ENCODE measurements at regions not wholly inside any gene's neighbourhood (a gene's known extent, or its start where the extent isn't known, plus 50 kb on each side); places are given as distances from the start of the nearest gene placed in this dataset.

DNA sequence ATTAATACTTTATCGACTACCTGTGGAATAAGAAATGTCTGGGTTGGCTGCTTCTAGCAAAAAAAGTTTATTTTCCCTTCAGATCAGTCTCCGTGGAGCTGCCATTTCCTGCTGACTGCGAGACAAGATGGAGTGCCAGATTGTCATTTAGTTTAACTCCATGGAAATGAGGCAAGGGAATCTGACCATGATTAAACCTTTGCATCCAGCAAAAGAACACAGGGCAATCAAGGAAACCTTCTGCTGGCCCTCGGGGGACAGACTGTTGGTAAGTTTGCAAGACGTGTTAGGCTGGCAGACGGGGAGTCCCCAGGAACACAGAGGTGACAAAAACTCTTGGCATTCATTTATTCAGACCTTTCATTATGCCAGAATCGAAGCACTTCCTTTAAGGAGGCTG, 52.2 kb upstream of the SPACA1 start:
- DNase-seq: no peak

DNA sequence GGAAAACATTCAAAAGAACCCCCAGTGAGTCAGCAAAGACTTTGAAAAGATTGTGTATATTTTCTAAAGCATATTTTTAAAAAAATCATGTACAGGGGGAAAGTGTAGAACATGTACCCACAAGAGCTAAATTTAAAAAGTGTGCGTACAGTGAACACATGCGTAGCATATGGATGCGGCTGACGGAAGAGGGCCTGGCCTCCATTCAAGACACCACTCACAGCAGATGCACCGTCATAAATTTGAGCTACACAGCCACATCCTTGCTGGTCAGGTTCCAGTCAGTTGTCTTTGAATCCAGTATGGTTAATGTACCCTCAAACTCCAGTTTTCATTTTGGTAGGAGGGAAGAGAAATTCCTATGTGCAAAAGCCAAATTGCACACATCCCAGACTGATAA, 54.3 kb upstream of the SPACA1 start:
- no peak for DNase-seq

DNA sequence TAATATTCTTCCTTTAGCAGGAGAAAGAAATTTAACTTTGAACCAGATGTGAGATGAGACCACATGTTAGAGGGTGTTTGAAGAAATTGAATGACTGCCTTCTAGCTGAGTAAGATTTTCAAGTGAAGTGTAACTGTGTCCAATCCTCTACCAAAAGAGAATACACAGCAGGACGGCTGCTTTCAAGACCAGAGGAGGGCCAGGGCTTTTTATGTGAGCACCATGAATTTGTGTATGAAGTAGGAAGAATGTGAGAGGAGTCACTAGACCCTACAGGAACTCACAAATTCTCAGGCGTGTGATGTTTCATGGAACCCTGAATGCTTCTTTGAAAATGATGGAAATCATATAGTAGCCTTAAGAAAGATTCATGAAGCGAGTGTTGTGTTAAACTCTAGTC, 56.8 kb upstream of the SPACA1 start:
- no peak for DNase-seq

DNA sequence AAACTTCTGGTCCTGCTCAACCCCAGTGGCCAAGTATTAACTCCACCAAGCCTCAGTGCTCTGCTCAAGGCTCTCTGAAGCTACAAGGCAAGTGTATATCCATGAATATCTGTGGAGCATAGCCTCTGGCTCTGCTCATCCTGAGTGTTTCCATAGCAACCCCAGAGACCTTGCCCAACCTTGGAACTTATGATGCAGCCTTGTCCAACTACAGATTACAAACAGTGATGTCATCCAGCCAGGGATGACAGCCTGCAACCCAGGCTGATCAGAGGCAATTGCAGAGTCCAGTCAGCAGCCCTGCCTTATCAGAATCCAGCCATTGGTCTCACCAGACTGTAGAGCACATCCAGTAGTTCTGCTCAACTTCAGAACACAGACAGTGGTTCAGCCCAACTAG, 65.5 kb upstream of the SPACA1 start:
- no peak for DNase-seq

DNA sequence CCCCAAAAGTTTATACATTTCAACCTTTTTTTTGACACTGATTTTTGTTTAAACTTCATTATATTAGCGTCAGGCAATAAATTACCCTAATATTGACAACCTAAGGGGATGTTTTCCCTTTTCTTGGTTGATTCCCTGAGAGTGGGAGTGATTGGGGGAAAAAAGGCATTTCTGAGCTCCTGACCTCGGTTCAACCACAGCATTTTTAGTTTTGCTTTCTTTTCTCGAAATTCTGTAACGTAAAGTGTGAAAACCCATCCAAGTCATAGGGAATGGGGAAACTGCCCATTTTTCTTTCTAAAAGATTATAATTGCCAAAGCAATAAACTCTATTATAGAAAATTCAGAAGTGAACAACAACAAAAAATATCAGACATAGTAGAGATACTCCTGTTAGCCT, 67.9 kb upstream of the SPACA1 start:
- no peak for DNase-seq

DNA sequence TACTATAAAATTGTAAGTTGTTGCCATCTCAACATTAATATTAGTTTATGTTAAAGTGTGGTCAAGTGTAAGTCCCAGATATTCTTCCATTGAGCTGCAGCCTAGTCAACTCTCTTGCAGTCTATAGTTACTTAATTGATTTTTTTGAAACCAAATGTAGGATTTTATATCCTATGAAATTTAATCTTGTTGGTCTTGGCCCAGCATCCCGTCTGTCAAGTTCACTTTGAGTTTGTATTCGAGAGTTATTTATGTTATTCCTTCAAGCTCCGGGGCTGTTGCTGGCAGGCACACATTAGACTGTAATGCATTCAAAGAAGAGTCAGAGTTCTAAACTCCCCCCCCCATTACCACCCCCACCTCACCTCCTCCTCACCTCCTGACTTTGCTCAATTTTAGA, 71.0 kb upstream of the SPACA1 start:
- DNase-seq: no peak

DNA sequence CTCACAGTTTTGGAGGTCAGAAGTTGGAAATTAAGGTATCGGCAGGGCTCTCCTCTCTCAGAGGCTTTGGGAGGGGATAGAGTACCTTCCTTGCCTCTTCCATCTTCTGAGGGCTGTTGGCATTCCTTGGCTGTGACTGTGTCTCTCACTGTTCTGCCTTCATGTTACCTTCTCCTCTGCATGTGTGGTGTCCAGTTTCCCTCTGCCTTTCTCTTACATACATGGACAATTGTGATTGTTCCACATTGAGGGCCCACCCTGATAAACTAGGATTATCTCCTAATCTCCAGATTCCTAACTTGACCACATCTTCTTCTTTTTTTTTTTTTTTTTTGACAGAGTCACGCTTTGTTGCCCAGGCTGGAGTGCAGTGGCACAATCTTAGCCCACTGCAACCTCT, 72.1 kb upstream of the SPACA1 start:
- no peak for DNase-seq

DNA sequence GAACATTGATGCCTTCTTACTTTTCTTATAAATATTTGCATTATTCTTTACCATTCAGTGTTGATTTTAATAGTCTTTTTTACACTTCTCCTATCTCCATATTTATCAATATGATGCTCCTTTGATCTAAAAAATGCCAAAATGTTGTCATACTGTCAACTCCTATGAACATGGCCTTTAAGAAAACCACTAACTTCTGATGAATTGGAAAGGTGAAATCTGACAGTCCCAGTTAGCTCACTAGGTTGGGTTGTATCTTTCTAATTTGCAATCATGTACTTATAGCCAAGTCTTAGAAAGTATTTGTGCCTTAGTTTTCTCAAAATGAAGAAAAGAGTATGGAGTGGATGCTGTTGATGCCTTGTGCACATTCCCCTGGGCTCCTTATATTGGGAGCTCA, 75.4 kb upstream of the SPACA1 start:
- no peak for DNase-seq

DNA sequence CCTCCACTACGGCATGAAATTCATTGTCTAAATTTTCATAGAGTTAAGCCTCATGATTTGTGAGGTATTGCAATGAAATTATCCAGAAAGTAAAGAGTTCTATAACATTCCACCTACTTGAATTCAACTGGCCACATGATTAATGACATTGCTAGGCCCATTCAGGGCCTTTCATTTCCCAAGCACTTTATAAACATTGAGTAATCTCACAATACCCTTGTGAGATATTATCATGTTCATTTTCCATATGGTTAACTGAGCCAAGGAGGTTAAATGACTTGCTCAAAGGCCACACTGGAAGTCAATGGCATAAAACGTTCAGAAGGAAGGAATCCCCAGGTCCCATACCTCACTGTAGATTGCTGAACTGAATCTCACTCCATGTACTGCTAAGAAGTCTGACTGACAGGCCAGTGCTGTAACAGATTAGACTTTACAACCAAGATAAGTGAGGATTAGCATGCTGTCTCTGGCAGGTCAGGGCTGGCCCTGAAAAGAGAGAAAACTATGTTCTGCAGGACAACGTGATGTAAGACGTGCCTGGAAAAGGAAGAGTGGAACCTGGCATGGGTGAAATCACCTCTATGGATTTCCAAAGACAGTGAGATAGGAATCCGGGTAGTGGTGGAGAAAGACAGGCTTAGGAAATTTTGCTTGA, 75.9 kb upstream of the SPACA1 start:
- DNase-seq: no peak

DNA sequence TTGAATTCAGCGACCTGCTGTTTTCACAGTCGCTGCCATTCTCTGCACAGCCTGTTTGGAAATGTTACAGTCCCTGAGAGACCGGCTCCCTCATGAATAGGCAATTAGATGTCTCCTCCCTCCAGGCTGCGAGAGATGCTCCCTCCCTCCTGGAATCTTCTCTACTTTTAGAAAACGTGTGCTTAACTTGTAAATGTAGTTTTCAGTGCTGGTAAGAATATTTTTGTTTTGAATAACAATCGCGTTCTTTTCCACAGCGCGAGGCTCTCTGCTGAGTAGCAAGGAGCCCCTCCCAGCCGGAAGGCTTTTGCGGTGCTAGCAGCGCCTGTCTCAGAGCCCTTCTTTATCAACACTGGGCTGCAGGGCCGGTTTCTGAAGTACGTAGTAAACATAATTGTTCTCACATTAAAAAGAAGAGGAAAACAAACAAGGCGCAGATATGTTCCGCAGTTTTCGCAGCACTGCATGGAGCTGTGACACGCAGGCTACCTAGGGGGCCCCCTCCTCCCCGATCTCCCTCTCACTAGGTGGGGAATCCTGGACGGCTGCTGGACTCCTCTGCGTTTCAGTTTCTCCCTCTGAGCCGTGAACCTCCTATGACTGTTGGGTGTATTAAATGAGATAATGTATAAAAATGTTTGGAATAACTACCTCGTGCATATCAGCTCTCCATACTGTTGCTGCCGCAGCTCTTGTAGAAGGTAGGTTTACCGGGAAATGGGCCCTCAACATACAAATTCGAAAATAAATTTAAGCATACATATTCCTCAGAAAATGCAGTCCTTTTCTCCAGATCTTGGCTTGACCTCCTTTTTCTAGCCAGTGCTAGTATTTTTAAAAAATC, 79.0 kb upstream of the SPACA1 start:
- DNase-seq: no peak

DNA sequence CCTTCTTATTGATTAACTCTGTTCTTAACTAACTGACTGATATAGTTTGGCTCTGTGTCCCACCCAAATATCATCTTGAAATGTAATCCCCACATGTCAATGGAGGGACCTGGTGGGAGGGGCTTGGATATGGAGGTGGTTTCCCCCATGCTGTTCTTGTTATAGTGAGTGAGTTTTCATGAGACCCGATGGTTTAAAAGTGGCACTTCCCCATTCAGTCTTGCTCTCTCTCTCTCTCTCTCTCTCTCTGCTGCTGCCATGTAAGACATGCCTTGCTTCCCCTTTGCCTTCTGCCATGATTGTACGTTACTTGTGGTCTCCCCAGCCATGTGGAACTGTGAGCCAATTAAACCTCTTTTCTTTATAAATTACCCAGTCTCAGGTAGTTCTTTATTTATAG, 81.8 kb upstream of the SPACA1 start:
- DNase-seq: no peak

DNA sequence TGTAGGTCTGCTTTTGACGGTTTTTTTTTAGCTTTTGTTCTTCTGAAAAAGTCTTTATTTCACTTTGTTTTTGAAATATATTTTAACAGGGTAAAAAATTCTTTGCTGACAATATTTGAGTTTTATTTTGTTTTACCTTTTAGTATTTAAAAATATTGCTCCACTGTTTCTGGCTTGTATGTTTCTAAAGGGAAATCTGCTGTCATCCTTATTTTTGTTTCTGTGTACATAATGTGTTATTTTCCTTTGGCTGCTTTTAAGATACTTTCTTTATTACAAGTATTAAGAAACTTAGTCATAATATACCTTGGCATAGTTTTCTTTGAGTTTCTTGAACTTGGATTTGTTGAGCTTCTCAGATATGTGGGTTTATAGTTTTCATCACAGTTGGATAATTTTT, 88.6 kb upstream of the SPACA1 start:
- no peak for DNase-seq

DNA sequence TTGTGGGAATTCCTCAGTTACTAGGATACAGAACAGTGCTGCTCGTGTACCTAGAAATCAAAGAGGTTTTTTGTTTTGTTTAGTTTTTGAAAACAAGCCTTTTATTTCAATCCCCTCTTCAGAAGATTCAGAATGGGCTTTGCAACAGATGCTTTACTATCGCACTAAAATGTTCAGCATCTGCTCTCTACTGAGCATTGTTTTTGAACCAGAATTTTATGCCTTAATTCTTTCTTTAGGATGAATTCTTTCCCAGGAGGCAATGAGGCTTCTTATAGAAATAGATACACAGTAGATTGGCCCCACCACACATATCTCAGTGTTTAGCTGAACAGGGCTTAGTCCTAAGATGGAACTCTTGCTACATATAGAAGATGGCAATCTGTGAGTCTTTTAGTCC, 95.9 kb upstream of the SPACA1 start:
- no peak for DNase-seq

DNA sequence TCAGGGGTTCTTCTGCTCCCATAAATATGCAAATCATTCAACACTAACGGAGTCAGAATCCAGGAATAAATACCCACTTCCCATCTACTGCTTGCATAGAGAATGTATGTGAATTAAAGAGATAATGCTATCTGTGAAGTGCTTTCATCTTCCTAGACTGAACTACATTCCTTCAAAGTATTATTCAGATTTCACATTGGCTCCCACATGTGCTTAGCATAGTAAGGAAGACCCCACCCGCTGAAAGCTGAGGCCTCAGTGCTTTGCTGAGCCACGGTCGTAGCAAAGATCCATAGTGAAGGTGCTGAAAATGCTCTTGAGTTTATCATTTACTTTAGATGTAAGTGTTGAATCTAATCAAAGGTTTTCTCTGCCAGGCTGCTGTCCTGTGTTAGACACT, 97.0 kb upstream of the SPACA1 start:
- DNase-seq: no peak

DNA sequence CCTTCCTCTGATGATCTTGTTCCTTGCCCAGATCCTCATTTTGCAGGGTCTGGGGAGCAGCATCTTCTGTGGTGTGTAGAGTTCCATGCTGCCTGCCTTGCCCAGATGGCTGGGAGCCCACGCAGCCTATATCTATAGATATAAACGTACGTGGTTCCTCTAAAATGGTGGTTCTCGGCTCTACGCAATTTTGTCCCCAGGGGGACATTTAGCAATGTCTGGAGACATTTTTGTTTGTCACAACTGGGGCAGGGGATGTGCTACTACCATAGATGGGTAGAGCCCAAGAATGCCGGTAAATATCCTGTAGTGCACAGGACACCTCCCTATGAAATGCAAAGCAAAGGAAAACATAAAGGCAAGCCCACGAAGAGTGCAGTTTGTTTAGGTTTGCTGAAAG, 98.4 kb upstream of the SPACA1 start:
- DNase-seq: no peak

DNA sequence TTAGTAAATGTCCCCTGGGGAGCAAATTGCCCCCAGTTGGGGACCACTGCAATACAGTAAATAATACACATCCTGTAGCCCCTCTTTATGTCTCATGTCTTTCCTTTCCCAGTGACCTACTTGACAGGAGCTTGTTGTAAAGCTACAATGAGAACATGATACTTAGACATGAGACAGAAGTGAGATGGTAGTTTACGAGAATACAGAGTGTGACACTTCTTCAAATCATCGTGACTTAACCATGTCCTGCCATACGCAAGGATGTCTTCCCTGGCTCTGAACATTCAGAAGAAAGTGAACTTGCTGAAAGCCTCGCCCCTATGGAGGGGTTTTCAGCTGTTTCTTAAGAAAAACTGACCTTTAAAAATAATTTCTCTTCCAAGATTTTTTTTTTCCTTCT, 101.0 kb upstream of the SPACA1 start:
- no peak for DNase-seq

DNA sequence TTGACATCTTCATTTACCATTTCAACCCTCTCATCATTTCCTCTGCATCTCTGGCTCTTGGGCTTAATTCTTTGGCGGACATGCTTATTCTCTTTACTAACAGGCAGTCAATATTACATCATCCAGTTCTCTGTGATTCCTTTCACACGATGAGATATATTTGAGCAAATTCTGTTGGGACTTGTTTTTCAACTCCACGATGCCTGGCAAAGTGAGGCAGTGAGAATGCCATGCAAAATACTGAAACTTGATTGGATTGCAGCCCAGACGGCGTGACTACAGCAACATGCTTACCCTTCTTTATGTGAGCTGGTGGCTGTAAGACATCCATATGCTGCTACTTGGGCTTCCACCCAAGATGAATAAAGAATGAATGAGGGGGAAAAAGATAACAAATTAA, 101.7 kb upstream of the SPACA1 start:
- no peak for DNase-seq

DNA sequence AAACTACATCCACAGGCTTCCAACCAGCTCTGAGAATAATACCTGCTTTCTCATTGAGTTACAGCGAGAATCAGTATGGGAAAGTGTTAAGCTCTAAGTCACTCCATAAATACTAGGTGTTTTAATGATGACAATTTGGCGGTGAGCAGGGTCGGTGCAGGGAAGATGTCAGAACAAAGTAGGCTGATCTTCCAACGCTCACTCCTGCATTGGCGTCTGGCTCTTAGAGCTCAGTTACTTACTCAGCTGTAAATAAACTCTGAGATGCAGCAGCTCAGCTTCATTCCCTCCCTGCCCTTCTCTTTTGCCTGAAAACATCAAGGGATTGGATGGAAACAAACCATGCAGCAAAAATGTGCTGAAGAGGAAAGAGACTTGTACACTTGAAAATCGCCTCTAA, 102.5 kb upstream of the SPACA1 start:
- DNase-seq: no peak

DNA sequence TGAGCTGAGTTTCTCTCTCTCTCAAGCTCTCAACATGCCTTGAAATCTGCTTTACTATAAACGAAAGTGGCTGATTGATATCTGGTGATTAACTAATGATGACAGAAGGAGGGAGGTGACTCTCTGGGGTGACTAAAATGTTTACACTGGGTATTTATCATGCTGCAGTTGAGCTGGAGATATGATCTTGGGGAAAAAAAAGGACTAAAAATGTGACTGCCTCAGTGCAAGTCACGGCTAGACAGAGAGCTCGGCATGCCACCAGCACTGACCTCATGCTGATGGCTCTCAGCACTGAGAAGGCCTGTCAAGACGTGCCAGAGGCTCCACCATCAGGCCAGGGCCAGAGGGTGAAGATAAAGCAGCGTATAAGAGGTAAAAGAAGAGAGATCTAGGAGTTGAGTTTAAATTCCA, 103.1 kb upstream of the SPACA1 start:
- DNase-seq: no peak

DNA sequence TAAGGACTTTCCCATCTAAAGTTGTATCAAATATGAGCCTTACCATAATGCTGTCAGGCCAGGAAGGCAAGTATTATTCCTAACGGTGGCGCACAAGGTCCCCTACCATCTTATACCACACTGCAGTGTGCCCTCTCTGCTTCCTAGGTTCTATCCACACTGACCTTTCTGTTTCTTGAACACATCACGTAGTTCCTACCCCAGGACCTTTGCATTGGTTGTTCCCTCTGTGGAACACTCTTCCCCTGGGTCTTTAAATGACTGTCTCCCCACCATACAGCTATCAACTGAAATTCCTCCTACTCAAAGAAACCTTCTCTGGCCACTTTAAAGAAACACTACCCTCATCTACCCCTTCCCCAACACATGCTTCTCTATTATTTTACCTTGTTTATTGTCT, 104.5 kb upstream of the SPACA1 start:
- no peak for DNase-seq

DNA sequence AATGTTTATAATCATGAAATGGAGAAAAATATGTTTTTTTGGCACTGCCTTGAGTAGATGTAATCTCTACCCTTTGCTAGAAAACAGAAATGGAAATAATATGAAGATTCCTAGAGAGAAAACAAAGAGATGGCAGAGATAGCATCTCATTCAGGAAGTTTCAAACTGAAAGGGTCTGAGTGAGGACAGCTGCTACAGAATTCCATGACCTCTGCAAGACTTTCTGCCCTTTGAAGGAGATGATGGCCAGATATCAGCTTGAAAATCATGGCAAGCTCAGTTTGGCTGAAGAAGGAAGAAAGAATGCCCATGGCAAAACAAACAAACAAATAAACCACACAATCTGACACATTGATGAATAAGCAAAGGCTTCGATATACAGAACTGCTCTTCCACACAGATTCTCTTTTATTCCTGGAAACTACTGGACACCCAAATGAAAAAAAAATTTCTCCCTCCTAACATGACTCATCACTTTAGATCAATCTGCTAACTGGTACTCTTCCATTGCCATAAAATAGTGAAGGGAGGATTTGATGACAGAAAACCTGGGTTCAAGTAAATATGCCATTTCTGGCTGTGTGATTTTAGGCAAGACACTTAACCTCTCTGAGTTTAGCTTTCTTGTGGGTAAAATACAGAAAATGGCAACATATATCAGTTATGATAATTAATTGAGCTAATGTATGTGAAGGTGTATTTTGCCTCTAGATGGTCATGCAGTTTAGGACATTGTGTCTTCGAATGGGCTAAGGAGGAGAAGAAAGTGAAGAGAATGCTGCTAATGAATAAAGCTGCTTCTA, 105.9 kb upstream of the SPACA1 start:
- no peak for DNase-seq

DNA sequence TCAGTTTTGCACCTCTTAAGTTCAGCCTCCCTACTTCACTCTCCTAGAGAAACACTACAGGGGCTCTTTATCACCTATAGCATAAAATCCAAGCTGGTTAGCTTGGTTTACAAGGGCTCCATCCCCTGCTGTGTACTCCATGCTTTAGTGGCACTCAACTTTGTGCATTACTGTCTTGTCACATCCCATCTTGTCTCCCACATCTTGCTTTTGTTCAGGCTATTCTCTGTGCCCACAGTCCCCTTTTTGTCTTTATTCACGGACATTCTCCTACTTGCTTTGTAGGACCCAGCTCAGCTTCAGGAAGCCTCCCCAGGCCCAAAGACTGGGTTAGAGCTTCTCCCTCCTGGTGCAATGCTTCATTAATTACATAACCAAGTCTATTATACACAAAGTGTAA, 107.9 kb upstream of the SPACA1 start:
- no peak for DNase-seq

DNA sequence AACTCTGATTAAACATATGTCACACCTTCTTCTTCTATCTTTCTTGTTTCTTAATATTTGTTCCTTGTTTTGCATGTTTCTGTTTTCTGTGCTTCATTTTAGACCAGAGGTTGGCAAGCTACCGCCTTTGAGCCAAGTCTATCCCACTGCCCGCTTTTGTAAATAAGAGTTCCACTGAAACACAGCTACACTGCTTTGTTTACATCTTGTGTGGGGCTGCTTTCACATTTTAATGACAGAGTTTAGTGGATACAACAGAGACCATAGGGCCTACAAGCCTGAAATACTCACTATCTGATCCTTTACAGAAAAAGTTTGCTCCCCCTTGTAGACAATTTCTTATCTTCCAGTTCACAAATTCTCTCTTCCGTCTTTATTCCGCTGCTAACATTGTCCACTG, 109.4 kb upstream of the SPACA1 start:
- no peak for DNase-seq

DNA sequence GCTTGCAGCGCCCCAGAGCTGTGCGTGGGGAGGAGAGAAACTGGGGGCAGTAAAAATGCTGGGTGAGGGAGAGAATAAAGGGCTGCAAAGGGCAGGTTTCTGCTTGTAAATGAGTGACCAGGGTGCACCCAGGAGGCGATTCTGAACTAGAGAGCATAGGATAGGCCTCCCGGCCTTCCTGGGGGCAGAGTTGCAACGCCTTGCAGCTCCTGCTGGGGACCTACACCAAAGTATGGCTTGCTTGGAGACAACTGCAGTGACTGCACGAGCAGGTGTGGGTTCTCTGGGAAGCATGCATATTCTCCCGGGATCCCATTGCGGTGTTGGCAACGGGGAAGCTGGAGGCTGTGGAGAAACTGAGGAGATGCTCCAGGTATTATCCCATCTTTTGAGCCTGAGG, 111.6 kb upstream of the SPACA1 start:
- no peak for DNase-seq
